Tibial nerve (tissue), 4 donors: ENCODE measurements at regions not wholly inside any gene's neighbourhood (a gene's known extent, or its start where the extent isn't known, plus 50 kb on each side); places are given as distances from the start of the nearest gene placed in this dataset.

ENCODE experiments used
- DNase-seq, 2 donors: peaks; one replicate each; pipeline ENCODE4 v3.0.0-alpha.2; 2019; ENCODE audit warnings: low spot score in 2 of 2
- H3K27ac ChIP-seq, 4 donors: fragments of 200-600 bp; sonication (generic) in 3 of 4; one replicate each; pipeline ENCODE4 v1.5.1; 2017 to 2019; ENCODE audit warnings: mild to moderate bottlenecking in 1 of 4
- H3K27me3 ChIP-seq, 2 donors: fragments of 200-600 bp; sonication (generic) in 1 of 2; one replicate each; pipeline versions ENCODE4 v1.5.1 to v1.6.0; 2017 to 2019
- H3K36me3 ChIP-seq, 3 donors: fragments of 200-600 bp; sonication (generic); one replicate each; pipeline ENCODE4 v1.5.1; 2018 to 2019
- H3K4me1 ChIP-seq, 4 donors: fragments of 200-600 bp; sonication (generic) in 3 of 4; one replicate each; pipeline ENCODE4 v1.5.1; 2017 to 2019
- H3K4me3 ChIP-seq, 4 donors: fragments of 200-600 bp; sonication (generic) in 3 of 4; one replicate each; pipeline ENCODE4 v1.5.1; 2017 to 2019; ENCODE audit warnings: mild to moderate bottlenecking in 1 of 4, moderate library complexity in 1 of 4
- H3K9me3 ChIP-seq, 4 donors: fragments of 200-600 bp; sonication (generic) in 3 of 4; one replicate each; pipeline ENCODE4 v1.5.1; 2017 to 2019
- CTCF ChIP-seq, 5 experiments: fragments of 200-600 bp in 3 of 5; fragments of 450-650 bp in 2 of 5; sonication (generic) in 3 of 5; IDR thresholded peaks; one replicate each; pipeline ENCODE4 v1.5.1; 2016 to 2019; ENCODE audit warnings: antibody characterized with exemption in 5 of 5, mild to moderate bottlenecking in 3 of 5, moderate library complexity in 2 of 5
- EP300 ChIP-seq, 2 donors: sonication (generic); formaldehyde crosslinking; IDR thresholded peaks; one replicate each; pipeline ENCODE4 v1.6.1; 2017; ENCODE audit warnings: antibody characterized with exemption in 2 of 2, mild to moderate bottlenecking in 1 of 2
- POLR2A ChIP-seq, 2 donors: fragments of 450-650 bp; IDR thresholded peaks; one replicate each; pipeline ENCODE4 v1.6.1; 2017; ENCODE audit warnings: antibody characterized with exemption in 2 of 2, mild to moderate bottlenecking in 2 of 2, moderate library complexity in 2 of 2
- WGBS, 2 donors: methylation state at CpG; one replicate each; pipeline ENCODE4 v1.1.5; 2018; 5-methylcytosine and 5-hydroxymethylcytosine counted together

- no peaks in the 10 kb centered on the region for H3K9me3 ChIP-seq
- H3K36me3 ChIP-seq = no peaks in the 10 kb centered on the region
- 81 to 84% methylated on average over 3 to 6 of the region's 6 CpGs for WGBS, 2 donors
- no peak for DNase-seq
- no peak overlapping the region for H3K4me3 ChIP-seq
- no peaks in the 10 kb centered on the region for H3K4me1 ChIP-seq
- no peak overlapping the region for H3K27ac ChIP-seq
- TF ChIP-seq EP300 (IDR thresholded peaks at IDR 0.05) (no peak), POLR2A (IDR thresholded peaks at IDR 0.05) (no peak), CTCF (IDR thresholded peaks at IDR 0.05) (no peak)
- H3K27me3 ChIP-seq = no peaks in the 10 kb centered on the region
Observed at GRCh38 chrX:150165776-150166610, 197.1 kb upstream of the MAMLD1 start.

- 71 to 86% methylated on average over 5 of the region's 5 CpGs for WGBS, 2 donors
- no peak overlapping the region for H3K4me3 ChIP-seq
- no peaks in the 10 kb centered on the region for H3K4me1 ChIP-seq
- TF ChIP-seq CTCF (IDR thresholded peaks at IDR 0.05) = no peak
- H3K27me3 ChIP-seq = no peaks in the 10 kb centered on the region
- H3K36me3 ChIP-seq = no peaks in the 10 kb centered on the region
- DNase-seq = no peak
- no peak overlapping the region for H3K27ac ChIP-seq
- no peaks in the 10 kb centered on the region for H3K9me3 ChIP-seq
Observed at GRCh38 chrX:150167482-150168324, 195.4 kb upstream of the MAMLD1 start.

- DNase-seq = no peak
- Histone ChIP-seq H3K27me3 (no peaks in the 10 kb centered on the region), H3K4me3 (no peak overlapping the region), H3K36me3 (no peaks in the 10 kb centered on the region), H3K27ac (no peak overlapping the region), H3K9me3 (peaks cover 0 to 4% (median 0%) of the 10 kb centered on the region in 4 donors), H3K4me1 (no peaks in the 10 kb centered on the region)
- TF ChIP-seq CTCF (IDR thresholded peaks at IDR 0.05) (no peak), EP300 (IDR thresholded peaks at IDR 0.05) (no peak), POLR2A (IDR thresholded peaks at IDR 0.05) (no peak)
Observed at GRCh38 chrX:150182161-150182560, 181.0 kb upstream of the MAMLD1 start.

GRCh38 chrX:150184491-150184890 lies 178.6 kb upstream of the MAMLD1 start:
- Histone ChIP-seq H3K27me3 (no peaks in the 10 kb centered on the region), H3K27ac (no peak overlapping the region), H3K4me1 (no peaks in the 10 kb centered on the region), H3K36me3 (no peaks in the 10 kb centered on the region), H3K4me3 (no peak overlapping the region), H3K9me3 (no peaks in the 10 kb centered on the region)
- no peak for TF ChIP-seq EP300 (IDR thresholded peaks at IDR 0.05)
- no peak for TF ChIP-seq CTCF (IDR thresholded peaks at IDR 0.05)
- no peak for TF ChIP-seq POLR2A (IDR thresholded peaks at IDR 0.05)
- WGBS, 2 donors = 74% methylated on average over 3 of the region's 3 CpGs
- DNase-seq = no peak

GRCh38 chrX:150185766-150186165 lies 177.4 kb upstream of the MAMLD1 start:
- no peak for TF ChIP-seq CTCF (IDR thresholded peaks at IDR 0.05)
- no peak for TF ChIP-seq POLR2A (IDR thresholded peaks at IDR 0.05)
- no peak for TF ChIP-seq EP300 (IDR thresholded peaks at IDR 0.05)
- Histone ChIP-seq H3K36me3 (no peaks in the 10 kb centered on the region), H3K4me3 (no peak overlapping the region), H3K4me1 (no peaks in the 10 kb centered on the region), H3K27me3 (no peaks in the 10 kb centered on the region), H3K27ac (no peak overlapping the region), H3K9me3 (no peaks in the 10 kb centered on the region)
- DNase-seq = no peak
- WGBS, 2 donors = 87 to 99% methylated on average over 5 of the region's 5 CpGs
